SK-N-SH (cell line): ENCODE measurements at regions not wholly inside any gene's neighbourhood (a gene's known extent, or its start where the extent isn't known, plus 50 kb on each side); places are given as distances from the start of the nearest gene placed in this dataset.

Source experiments
- CHD2 ChIP-seq: fragments of 150-350 bp; IDR thresholded peaks from 2 replicates; pipeline ENCODE4 v1.6.1; 2018; ENCODE audit warnings: low read length; ENCODE audit not compliant: partially characterized antibody
- EP300 ChIP-seq, 2 experiments: IDR thresholded peaks; 2 replicates each; pipeline versions ENCODE4 v1.4.0 to v1.6.1; 2012; ENCODE audit warnings: borderline replicate concordance in 1 of 2, low read depth in 1 of 2, low read length in 1 of 2
- JUND ChIP-seq: IDR thresholded peaks from 2 replicates; pipeline ENCODE4 v1.4.0; 2012
- YY1 ChIP-seq: IDR thresholded peaks from 2 replicates; pipeline ENCODE4 v1.4.0; 2012; ENCODE audit warnings: low read depth, mild to moderate bottlenecking
- TF ChIP-seq, protein P1 (sequence below): fragments of 200-600 bp; sonication (generic); IDR thresholded peaks from 2 replicates; pipeline ENCODE4 v1.6.1; 2017; ENCODE audit warnings: antibody characterized with exemption, mild to moderate bottlenecking, moderate library complexity

DNA sequence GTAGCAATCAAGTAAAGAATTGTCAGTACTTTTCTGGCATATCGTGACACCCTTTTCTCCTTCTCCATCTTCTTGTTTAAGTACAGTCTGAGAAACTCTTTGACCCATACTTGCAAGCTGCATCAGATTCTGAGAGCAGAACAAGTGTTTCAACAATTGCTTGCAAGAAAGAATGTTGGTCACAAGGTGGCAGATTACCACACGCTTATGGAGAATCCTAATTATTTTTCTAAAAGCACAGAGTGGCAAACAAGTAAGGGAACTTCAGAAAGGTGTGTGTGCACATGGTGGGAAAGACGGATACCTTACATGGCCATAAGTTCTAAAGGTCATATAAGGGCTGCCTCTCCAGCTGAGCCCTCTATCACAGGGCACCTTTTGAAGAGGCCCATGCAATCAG, 136.4 kb upstream of the FGF13 start:
- TF ChIP-seq EP300 (IDR thresholded peaks at IDR 0.05; ENCODE audit: borderline replicate concordance in 1 of 2, low read depth in 1 of 2, low read length in 1 of 2) (no peak), YY1 (no peak), CHD2 (no peak), JUND (no peak)
- TF ChIP-seq, protein P1, sequence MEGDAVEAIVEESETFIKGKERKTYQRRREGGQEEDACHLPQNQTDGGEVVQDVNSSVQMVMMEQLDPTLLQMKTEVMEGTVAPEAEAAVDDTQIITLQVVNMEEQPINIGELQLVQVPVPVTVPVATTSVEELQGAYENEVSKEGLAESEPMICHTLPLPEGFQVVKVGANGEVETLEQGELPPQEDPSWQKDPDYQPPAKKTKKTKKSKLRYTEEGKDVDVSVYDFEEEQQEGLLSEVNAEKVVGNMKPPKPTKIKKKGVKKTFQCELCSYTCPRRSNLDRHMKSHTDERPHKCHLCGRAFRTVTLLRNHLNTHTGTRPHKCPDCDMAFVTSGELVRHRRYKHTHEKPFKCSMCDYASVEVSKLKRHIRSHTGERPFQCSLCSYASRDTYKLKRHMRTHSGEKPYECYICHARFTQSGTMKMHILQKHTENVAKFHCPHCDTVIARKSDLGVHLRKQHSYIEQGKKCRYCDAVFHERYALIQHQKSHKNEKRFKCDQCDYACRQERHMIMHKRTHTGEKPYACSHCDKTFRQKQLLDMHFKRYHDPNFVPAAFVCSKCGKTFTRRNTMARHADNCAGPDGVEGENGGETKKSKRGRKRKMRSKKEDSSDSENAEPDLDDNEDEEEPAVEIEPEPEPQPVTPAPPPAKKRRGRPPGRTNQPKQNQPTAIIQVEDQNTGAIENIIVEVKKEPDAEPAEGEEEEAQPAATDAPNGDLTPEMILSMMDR: no peak
